HEK293 (cell line): ENCODE measurements at regions not wholly inside any gene's neighbourhood (a gene's known extent, or its start where the extent isn't known, plus 50 kb on each side); places are given as distances from the start of the nearest gene placed in this dataset.

Experiments
- CTCF ChIA-PET: fragments of 350-600 bp; formaldehyde crosslinking; extraction: SDS; loops from one replicate; lab custom pipeline; 2021; ENCODE audit warnings: antibody characterized with exemption; lab: Yijun Ruan, JAX
- POLR2A ChIA-PET: fragments of 300-600 bp; formaldehyde crosslinking; extraction: SDS; loops from one replicate; lab custom pipeline; 2020; ENCODE audit warnings: antibody characterized with exemption, inconsistent platforms; lab: Yijun Ruan, JAX
- H3K27ac ChIP-seq: fragments of 200-500 bp; sonication (Bioruptor generic); 2 replicates; pipeline ENCODE4 v1.5.1; 2014; ENCODE audit warnings: low read depth, low read length, control low read depth, inconsistent platforms; ENCODE audit errors: extremely low read depth
- H3K36me3 ChIP-seq, 2 experiments: fragments of 200-500 bp in 1 of 2; sonication (Bioruptor generic) in 1 of 2; 1 replicate in 1 of 2; 2 replicates in 1 of 2; pipeline ENCODE4 v1.5.1; 2014 to 2017; ENCODE audit warnings: inconsistent platforms in 2 of 2, low read length in 2 of 2; ENCODE audit not compliant: control insufficient read depth in 2 of 2, insufficient read depth in 1 of 2
- H3K4me1 ChIP-seq: fragments of 200-500 bp; sonication (Bioruptor generic); 2 replicates; pipeline ENCODE4 v1.5.1; 2014; ENCODE audit warnings: mild to moderate bottlenecking, low read length, inconsistent platforms; ENCODE audit not compliant: control insufficient read depth, insufficient read depth
- H3K4me3 ChIP-seq: 2 replicates; pipeline ENCODE4 v1.5.1; 2011; ENCODE audit warnings: low read depth, mild to moderate bottlenecking, control low read depth, low read length, moderate library complexity
- H3K9me3 ChIP-seq: fragments of 200-500 bp; sonication (Bioruptor generic); 2 replicates; pipeline ENCODE4 v1.5.1; 2014; ENCODE audit warnings: low read depth, low read length, inconsistent platforms; ENCODE audit not compliant: control insufficient read depth, insufficient read depth
- HOXD13 ChIP-seq: sonication (generic); formaldehyde crosslinking; IDR thresholded peaks from 2 replicates; pipeline ENCODE4 v1.8.0; 2022; ENCODE audit warnings: missing genetic modification reagents, borderline replicate concordance
- KLF1 ChIP-seq: fragments of 450-650 bp; formaldehyde crosslinking; IDR thresholded peaks from 2 replicates; pipeline ENCODE4 v1.5.1; 2016; ENCODE audit warnings: missing biosample characterization, missing genetic modification characterization
- KLF7 ChIP-seq: fragments of 450-650 bp; formaldehyde crosslinking; IDR thresholded peaks from 2 replicates; pipeline ENCODE4 v1.5.1; 2016; ENCODE audit warnings: missing biosample characterization, missing genetic modification characterization, borderline replicate concordance
- MZF1 ChIP-seq: fragments of 450-650 bp; formaldehyde crosslinking; IDR thresholded peaks from 2 replicates; pipeline ENCODE4 v1.5.1; 2017; ENCODE audit warnings: missing biosample characterization, missing genetic modification characterization, borderline replicate concordance
- ZBTB48 ChIP-seq: fragments of 450-650 bp; formaldehyde crosslinking; IDR thresholded peaks from 2 replicates; pipeline ENCODE4 v1.5.1; 2016; ENCODE audit warnings: missing biosample characterization, missing genetic modification characterization
- ZFP37 ChIP-seq: fragments of 450-650 bp; formaldehyde crosslinking; IDR thresholded peaks from 2 replicates; pipeline ENCODE4 v1.5.1; 2016; ENCODE audit warnings: missing biosample characterization, missing genetic modification characterization
- ZFP69B ChIP-seq: fragments of 450-650 bp; formaldehyde crosslinking; IDR thresholded peaks from 2 replicates; pipeline ENCODE4 v1.5.1; 2016; ENCODE audit warnings: missing biosample characterization, missing genetic modification characterization
- ZNF133 ChIP-seq: fragments of 450-650 bp; formaldehyde crosslinking; IDR thresholded peaks from 2 replicates; pipeline ENCODE4 v1.5.1; 2016; ENCODE audit warnings: missing biosample characterization, missing genetic modification characterization
- ZNF211 ChIP-seq: fragments of 450-650 bp; formaldehyde crosslinking; IDR thresholded peaks from 2 replicates; pipeline ENCODE4 v1.5.1; 2016; ENCODE audit warnings: low read depth, missing biosample characterization, missing genetic modification characterization
- ZNF341 ChIP-seq: fragments of 450-650 bp; formaldehyde crosslinking; IDR thresholded peaks from 2 replicates; pipeline ENCODE4; 2016; ENCODE audit warnings: low read depth, missing biosample characterization, missing genetic modification characterization
- ZNF473 ChIP-seq: fragments of 450-650 bp; formaldehyde crosslinking; IDR thresholded peaks from 2 replicates; pipeline ENCODE4 v1.5.1; 2017; ENCODE audit warnings: missing biosample characterization, missing genetic modification characterization
- ZNF548 ChIP-seq: fragments of 450-650 bp; formaldehyde crosslinking; IDR thresholded peaks from 2 replicates; pipeline ENCODE4 v1.5.1; 2016; ENCODE audit warnings: missing biosample characterization, missing genetic modification characterization
- ZNF549 ChIP-seq: fragments of 450-650 bp; IDR thresholded peaks from 2 replicates; pipeline ENCODE4 v1.5.1; 2018; ENCODE audit warnings: missing biosample characterization, missing genetic modification characterization, mild to moderate bottlenecking, inconsistent platforms, moderate library complexity
- ZNF555 ChIP-seq: fragments of 450-650 bp; formaldehyde crosslinking; conservative IDR thresholded peaks from 2 replicates; pipeline ENCODE4 v1.5.1; 2017; ENCODE audit warnings: missing biosample characterization, mild to moderate bottlenecking, missing genetic modification characterization, inconsistent platforms
- ZNF624 ChIP-seq: fragments of 450-650 bp; formaldehyde crosslinking; IDR thresholded peaks from 2 replicates; pipeline ENCODE4 v1.5.1; 2017; ENCODE audit warnings: missing biosample characterization, missing genetic modification characterization
- ZNF658 ChIP-seq: fragments of 450-650 bp; formaldehyde crosslinking; IDR thresholded peaks from 2 replicates; pipeline ENCODE4; 2016; ENCODE audit warnings: missing biosample characterization, missing genetic modification characterization
- ZNF677 ChIP-seq: fragments of 450-650 bp; IDR thresholded peaks from 2 replicates; pipeline ENCODE4 v1.5.0; 2018; ENCODE audit warnings: missing biosample characterization, mild to moderate bottlenecking, missing genetic modification characterization, moderate library complexity
- ZNF776 ChIP-seq: fragments of 450-650 bp; formaldehyde crosslinking; IDR thresholded peaks from 2 replicates; pipeline ENCODE4 v1.5.0; 2017; ENCODE audit warnings: missing biosample characterization, missing genetic modification characterization, borderline replicate concordance
- ZNF785 ChIP-seq: fragments of 450-650 bp; formaldehyde crosslinking; IDR thresholded peaks from 2 replicates; pipeline ENCODE4 v1.5.1; 2016; ENCODE audit warnings: missing biosample characterization, missing genetic modification characterization
- ZNF792 ChIP-seq: fragments of 450-650 bp; formaldehyde crosslinking; IDR thresholded peaks from 2 replicates; pipeline ENCODE4 v1.5.1; 2016; ENCODE audit warnings: missing biosample characterization, missing genetic modification characterization
- ZSCAN16 ChIP-seq: fragments of 450-650 bp; formaldehyde crosslinking; IDR thresholded peaks from 2 replicates; pipeline ENCODE4 v1.5.1; 2016; ENCODE audit warnings: missing biosample characterization, missing genetic modification characterization
- TF ChIP-seq, protein P1 (sequence below): fragments of 450-650 bp; formaldehyde crosslinking; IDR thresholded peaks from 2 replicates; pipeline ENCODE4 v1.5.1; 2017; ENCODE audit warnings: missing biosample characterization, missing genetic modification characterization
- TF ChIP-seq, protein P2 (sequence below): fragments of 450-650 bp; formaldehyde crosslinking; IDR thresholded peaks from 2 replicates; pipeline ENCODE4 v1.5.1; 2017; ENCODE audit warnings: missing biosample characterization, mild to moderate bottlenecking, missing genetic modification characterization, moderate library complexity
- TF ChIP-seq, protein P3 (sequence below): fragments of 450-650 bp; formaldehyde crosslinking; IDR thresholded peaks from 2 replicates; pipeline ENCODE4 v1.5.1; 2016; ENCODE audit warnings: missing biosample characterization, missing genetic modification characterization
- TF ChIP-seq, protein P4 (sequence below): fragments of 450-650 bp; formaldehyde crosslinking; IDR thresholded peaks from 2 replicates; pipeline ENCODE4 v1.5.1; 2016; ENCODE audit warnings: missing biosample characterization, missing genetic modification characterization, low read depth
- TF ChIP-seq, protein P5 (sequence below): fragments of 450-650 bp; formaldehyde crosslinking; IDR thresholded peaks from 2 replicates; pipeline ENCODE4 v1.5.1; 2016; ENCODE audit warnings: missing biosample characterization, missing genetic modification characterization, low read depth
- TF ChIP-seq, protein P6 (sequence below): fragments of 450-650 bp; IDR thresholded peaks from 2 replicates; pipeline ENCODE4 v1.5.1; 2018; ENCODE audit warnings: missing biosample characterization, mild to moderate bottlenecking, missing genetic modification characterization

DNA sequence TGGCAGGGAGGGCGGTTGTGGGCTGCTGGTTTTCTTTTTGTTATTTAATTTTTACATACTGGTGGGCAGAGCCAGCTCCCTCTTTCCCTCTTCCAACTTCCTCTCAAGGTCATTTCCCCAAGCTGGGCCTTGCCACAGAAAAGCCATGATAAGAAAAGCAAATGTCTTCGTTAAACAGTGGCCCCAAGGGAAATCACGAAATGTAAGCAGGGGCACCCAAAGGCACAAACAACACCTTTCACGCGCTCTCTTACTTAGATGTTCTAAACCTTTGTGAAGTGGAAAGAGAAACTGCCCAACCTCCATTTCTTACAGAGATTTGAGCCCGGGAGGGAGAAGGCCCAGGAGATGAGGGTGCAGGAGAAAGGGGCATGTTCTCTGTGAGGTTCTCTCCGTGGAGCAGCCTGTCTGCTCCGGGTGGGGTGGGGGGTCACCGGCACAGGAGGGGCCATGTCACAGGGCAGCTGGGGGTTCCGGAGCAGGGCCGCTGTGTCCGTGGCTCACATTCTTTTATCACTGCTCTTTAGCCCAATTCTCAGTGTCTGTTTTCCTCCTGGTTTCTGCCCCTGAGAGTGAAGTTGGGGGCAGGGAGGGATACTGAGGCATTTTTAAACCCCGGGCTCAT is 190.7 kb upstream of the GATA6 start:
- POLR2A ChIA-PET, result no interaction called here
- Histone ChIP-seq H3K27ac (no peak overlapping the region), H3K4me1 (no peaks in the 10 kb centered on the region), H3K4me3 (no peak overlapping the region), H3K36me3 (no peaks in the 10 kb centered on the region), H3K9me3 (no peaks in the 10 kb centered on the region)
- CTCF ChIA-PET, result interaction anchor here (0.7 to 1.2 kb wide), 2 partner anchors 23 to 381 kb away, joined by 3 to 5 read pairs; no protein-coding TSS in a partner anchor
- TF ChIP-seq, protein P1, sequence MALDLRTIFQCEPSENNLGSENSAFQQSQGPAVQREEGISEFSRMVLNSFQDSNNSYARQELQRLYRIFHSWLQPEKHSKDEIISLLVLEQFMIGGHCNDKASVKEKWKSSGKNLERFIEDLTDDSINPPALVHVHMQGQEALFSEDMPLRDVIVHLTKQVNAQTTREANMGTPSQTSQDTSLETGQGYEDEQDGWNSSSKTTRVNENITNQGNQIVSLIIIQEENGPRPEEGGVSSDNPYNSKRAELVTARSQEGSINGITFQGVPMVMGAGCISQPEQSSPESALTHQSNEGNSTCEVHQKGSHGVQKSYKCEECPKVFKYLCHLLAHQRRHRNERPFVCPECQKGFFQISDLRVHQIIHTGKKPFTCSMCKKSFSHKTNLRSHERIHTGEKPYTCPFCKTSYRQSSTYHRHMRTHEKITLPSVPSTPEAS (tag by site-specific recombination), result no peak
- TF ChIP-seq, protein P2, sequence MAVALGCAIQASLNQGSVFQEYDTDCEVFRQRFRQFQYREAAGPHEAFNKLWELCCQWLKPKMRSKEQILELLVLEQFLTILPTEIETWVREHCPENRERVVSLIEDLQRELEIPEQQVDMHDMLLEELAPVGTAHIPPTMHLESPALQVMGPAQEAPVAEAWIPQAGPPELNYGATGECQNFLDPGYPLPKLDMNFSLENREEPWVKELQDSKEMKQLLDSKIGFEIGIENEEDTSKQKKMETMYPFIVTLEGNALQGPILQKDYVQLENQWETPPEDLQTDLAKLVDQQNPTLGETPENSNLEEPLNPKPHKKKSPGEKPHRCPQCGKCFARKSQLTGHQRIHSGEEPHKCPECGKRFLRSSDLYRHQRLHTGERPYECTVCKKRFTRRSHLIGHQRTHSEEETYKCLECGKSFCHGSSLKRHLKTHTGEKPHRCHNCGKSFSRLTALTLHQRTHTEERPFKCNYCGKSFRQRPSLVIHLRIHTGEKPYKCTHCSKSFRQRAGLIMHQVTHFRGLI (tag by site-specific recombination), result no peak
- TF ChIP-seq, protein P3, sequence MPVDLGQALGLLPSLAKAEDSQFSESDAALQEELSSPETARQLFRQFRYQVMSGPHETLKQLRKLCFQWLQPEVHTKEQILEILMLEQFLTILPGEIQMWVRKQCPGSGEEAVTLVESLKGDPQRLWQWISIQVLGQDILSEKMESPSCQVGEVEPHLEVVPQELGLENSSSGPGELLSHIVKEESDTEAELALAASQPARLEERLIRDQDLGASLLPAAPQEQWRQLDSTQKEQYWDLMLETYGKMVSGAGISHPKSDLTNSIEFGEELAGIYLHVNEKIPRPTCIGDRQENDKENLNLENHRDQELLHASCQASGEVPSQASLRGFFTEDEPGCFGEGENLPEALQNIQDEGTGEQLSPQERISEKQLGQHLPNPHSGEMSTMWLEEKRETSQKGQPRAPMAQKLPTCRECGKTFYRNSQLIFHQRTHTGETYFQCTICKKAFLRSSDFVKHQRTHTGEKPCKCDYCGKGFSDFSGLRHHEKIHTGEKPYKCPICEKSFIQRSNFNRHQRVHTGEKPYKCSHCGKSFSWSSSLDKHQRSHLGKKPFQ (tag by site-specific recombination), result no peak
- TF ChIP-seq ZNF548 (tag by site-specific recombination) (no peak), ZNF133 (tag by site-specific recombination) (no peak), ZNF776 (no peak), ZNF658 (tag by site-specific recombination) (no peak)
- TF ChIP-seq, protein P4, sequence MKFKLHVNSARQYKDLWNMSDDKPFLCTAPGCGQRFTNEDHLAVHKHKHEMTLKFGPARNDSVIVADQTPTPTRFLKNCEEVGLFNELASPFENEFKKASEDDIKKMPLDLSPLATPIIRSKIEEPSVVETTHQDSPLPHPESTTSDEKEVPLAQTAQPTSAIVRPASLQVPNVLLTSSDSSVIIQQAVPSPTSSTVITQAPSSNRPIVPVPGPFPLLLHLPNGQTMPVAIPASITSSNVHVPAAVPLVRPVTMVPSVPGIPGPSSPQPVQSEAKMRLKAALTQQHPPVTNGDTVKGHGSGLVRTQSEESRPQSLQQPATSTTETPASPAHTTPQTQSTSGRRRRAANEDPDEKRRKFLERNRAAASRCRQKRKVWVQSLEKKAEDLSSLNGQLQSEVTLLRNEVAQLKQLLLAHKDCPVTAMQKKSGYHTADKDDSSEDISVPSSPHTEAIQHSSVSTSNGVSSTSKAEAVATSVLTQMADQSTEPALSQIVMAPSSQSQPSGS, result no peak

DNA sequence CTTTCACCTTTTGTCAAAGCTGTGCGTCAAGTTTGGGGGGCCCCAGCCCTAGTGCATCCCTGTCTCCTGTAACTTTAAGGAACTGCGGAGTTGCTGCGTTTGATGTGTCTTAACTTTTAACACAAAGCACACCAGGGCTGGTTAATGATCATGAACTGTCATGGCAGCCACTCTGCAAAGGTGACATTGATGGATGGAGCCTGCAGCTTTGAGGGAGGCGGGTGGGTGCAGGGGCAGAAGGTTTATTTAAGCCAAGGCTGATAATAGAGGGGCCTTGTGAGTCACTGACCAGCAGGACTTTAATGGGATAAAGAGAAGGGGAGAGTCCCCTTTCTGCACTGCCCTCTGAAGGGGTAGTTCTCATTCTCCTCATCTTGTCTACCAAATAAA is 190.2 kb upstream of the GATA6 start:
- Histone ChIP-seq H3K4me1 (no peaks in the 10 kb centered on the region), H3K9me3 (no peaks in the 10 kb centered on the region), H3K4me3 (no peak overlapping the region), H3K36me3 (no peaks in the 10 kb centered on the region), H3K27ac (no peak overlapping the region)
- ChIA-PET POLR2A (no interaction called here), CTCF (interaction anchor here (0.5 to 1.2 kb wide), 2 partner anchors 23 to 67 kb away, joined by 3 to 5 read pairs; no protein-coding TSS in a partner anchor)
- TF ChIP-seq ZNF555 (tag by site-specific recombination) (no peak), MZF1 (tag by site-specific recombination) (no peak), ZNF785 (tag by site-specific recombination) (no peak), ZNF549 (tag by site-specific recombination) (no peak), ZNF473 (tag by site-specific recombination) (no peak), KLF1 (tag by site-specific recombination) (no peak), ZFP37 (no peak), ZNF624 (no peak), ZSCAN16 (tag by site-specific recombination) (no peak), KLF7 (no peak), ZBTB48 (no peak), ZFP69B (tag by site-specific recombination) (no peak), ZNF792 (tag by site-specific recombination) (no peak), ZNF341 (tag by site-specific recombination) (no peak), HOXD13 (CRISPR knock-in tag) (no peak), ZNF211 (no peak), ZNF677 (tag by site-specific recombination) (no peak)
- TF ChIP-seq, protein P5, sequence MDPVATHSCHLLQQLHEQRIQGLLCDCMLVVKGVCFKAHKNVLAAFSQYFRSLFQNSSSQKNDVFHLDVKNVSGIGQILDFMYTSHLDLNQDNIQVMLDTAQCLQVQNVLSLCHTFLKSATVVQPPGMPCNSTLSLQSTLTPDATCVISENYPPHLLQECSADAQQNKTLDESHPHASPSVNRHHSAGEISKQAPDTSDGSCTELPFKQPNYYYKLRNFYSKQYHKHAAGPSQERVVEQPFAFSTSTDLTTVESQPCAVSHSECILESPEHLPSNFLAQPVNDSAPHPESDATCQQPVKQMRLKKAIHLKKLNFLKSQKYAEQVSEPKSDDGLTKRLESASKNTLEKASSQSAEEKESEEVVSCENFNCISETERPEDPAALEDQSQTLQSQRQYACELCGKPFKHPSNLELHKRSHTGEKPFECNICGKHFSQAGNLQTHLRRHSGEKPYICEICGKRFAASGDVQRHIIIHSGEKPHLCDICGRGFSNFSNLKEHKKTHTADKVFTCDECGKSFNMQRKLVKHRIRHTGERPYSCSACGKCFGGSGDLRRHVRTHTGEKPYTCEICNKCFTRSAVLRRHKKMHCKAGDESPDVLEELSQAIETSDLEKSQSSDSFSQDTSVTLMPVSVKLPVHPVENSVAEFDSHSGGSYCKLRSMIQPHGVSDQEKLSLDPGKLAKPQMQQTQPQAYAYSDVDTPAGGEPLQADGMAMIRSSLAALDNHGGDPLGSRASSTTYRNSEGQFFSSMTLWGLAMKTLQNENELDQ (tag by site-specific recombination), result no peak
- TF ChIP-seq, protein P6, sequence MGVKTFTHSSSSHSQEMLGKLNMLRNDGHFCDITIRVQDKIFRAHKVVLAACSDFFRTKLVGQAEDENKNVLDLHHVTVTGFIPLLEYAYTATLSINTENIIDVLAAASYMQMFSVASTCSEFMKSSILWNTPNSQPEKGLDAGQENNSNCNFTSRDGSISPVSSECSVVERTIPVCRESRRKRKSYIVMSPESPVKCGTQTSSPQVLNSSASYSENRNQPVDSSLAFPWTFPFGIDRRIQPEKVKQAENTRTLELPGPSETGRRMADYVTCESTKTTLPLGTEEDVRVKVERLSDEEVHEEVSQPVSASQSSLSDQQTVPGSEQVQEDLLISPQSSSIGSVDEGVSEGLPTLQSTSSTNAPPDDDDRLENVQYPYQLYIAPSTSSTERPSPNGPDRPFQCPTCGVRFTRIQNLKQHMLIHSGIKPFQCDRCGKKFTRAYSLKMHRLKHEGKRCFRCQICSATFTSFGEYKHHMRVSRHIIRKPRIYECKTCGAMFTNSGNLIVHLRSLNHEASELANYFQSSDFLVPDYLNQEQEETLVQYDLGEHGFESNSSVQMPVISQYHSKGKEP (tag by site-specific recombination), result no peak
